ENCODE measurements at regions not wholly inside any gene's neighbourhood (a gene's known extent, or its start where the extent isn't known, plus 50 kb on each side); places are given as distances from the start of the nearest gene placed in this dataset.

DNA sequence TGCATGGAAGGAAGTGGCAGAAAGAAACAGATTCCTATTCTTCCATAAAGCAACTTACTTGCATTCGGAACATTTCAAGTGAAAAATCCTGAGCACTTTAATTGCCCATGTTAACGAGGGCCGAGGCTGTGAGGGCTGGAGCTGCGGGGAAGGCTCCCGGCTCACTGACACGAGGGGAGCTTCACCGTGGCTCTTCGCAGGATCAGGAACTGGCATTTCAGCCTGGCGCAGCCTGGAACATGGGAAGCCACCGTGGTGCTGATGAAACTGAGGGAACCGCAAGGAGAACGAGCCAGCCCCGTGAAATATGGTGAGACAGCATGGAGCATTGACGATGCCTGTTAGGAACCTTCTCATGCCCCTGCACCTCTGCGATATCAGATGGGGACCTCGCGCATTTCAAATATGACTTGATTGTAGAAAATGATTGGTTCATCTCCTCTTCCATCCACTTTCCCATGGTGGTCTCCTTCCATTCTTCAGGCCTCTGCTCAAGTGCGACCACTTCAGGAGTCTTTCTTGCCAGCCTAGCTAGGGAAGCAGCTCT is 236.9 kb downstream of the TBXT start:
- Histone ChIP-seq H3K9ac (ENCODE audit: low read depth, low read length) (no peak overlapping the region), H3K4me1 (ENCODE audit: insufficient read depth, low read length) (no peaks in the 10 kb centered on the region), H3K9me3 (ENCODE audit: control insufficient read depth, insufficient read depth, low read length) (no peaks in the 10 kb centered on the region), H3K36me3 (ENCODE audit: insufficient read depth, low read length) (no peaks in the 10 kb centered on the region)

GRCh38 chr6:165929607-165930006 is 238.0 kb downstream of the TBXT start:
- Histone ChIP-seq H3K4me1 (ENCODE audit: insufficient read depth, low read length) (no peaks in the 10 kb centered on the region), H3K9ac (ENCODE audit: low read depth, low read length) (no peak overlapping the region), H3K36me3 (ENCODE audit: insufficient read depth, low read length) (no peaks in the 10 kb centered on the region)

GRCh38 chr6:165926378-165926777 is 241.3 kb downstream of the TBXT start:
- H3K9ac ChIP-seq (ENCODE audit: low read depth, low read length), result no peak overlapping the region

More at GRCh38 chr6:165929607-165930006, 238.0 kb downstream of the TBXT start:
- H3K9me3 ChIP-seq (ENCODE audit: control insufficient read depth, insufficient read depth, low read length), result no peaks in the 10 kb centered on the region

DNA sequence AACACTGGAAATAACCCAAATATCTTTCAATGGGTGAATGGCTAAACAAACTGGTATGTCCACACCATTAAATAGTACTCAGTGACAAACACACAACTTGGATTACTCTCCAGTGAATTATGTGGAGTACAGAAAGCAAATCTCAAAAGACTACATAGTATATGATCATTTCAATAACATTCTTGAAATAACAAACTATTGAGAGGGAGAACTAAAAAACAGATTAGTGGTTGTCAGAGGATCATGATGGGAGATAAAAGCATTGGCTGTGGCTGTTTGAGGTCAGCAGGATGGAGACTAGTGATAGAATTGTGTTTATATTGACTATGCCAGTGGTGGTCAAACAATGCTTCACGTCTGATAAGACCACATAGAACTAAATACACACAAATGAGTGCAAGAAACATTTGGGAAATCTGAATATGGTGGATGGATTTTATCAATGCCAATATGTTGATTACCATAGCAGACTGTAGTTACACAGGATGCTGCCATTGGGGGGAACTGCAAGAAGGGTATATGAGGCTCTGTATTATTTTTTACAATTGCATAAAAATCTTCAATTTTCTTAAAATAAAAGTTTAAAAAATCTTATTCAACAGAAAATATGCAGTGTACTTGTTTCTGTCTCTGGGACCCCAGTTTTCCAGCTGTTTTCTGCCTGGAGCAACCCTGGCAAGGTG is 242.0 kb downstream of the TBXT start:
- Histone ChIP-seq H3K36me3 (ENCODE audit: insufficient read depth, low read length) (no peaks in the 10 kb centered on the region), H3K9ac (ENCODE audit: low read depth, low read length) (no peak overlapping the region), H3K4me1 (ENCODE audit: insufficient read depth, low read length) (no peaks in the 10 kb centered on the region), H3K9me3 (ENCODE audit: control insufficient read depth, insufficient read depth, low read length) (no peaks in the 10 kb centered on the region)

More at GRCh38 chr6:165926378-165926777, 241.3 kb downstream of the TBXT start:
- H3K36me3 ChIP-seq (ENCODE audit: insufficient read depth, low read length), result no peaks in the 10 kb centered on the region
- H3K4me1 ChIP-seq (ENCODE audit: insufficient read depth, low read length), result no peaks in the 10 kb centered on the region
- no peaks in the 10 kb centered on the region for H3K9me3 ChIP-seq (ENCODE audit: control insufficient read depth, insufficient read depth, low read length)

GRCh38 chr6:165922309-165922794 is 245.3 kb downstream of the TBXT start:
- Histone ChIP-seq H3K4me1 (ENCODE audit: insufficient read depth, low read length) (no peaks in the 10 kb centered on the region), H3K9ac (ENCODE audit: low read depth, low read length) (no peak overlapping the region), H3K36me3 (ENCODE audit: insufficient read depth, low read length) (no peaks in the 10 kb centered on the region), H3K9me3 (ENCODE audit: control insufficient read depth, insufficient read depth, low read length) (no peaks in the 10 kb centered on the region)

DNA sequence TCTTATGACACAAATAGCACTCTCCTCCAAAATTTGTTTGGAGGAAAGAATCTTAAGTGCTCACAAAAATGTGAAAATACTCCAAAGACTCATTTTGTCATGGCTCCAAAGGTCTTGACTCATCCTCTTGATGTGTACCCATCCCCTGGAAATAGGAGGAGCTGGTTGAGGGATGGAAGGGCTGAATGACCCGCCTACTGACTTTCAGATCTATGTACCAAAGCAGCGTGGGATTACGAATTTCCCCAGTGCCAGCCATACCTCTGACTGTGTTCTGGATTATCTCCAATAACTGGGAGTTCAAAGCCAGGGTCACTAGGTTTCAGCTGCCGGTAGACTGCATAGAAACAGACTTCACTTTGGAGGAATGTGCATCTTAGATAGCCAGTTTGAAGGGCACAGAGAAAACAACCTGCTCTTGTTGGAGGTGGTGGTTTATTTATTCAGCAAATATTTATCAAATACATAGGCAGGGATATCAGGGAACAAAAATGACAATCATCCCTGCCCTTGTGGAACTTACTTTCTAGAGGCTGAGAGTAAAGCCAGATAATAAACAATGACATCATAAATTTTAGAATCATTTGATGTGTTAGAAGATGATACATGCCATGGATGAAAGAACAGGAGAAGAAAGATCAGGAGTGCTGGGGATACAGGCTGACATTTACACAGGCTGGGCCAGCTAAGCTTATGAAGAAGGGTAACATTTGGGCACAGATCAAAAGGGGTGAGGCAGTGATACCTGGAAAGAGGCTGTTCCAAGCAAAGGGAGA is 246.6 kb downstream of the TBXT start:
- no peak overlapping the region for H3K9ac ChIP-seq (ENCODE audit: low read depth, low read length)
- no peaks in the 10 kb centered on the region for H3K36me3 ChIP-seq (ENCODE audit: insufficient read depth, low read length)
- H3K4me1 ChIP-seq (ENCODE audit: insufficient read depth, low read length), result no peaks in the 10 kb centered on the region
- H3K9me3 ChIP-seq (ENCODE audit: control insufficient read depth, insufficient read depth, low read length), result no peaks in the 10 kb centered on the region

DNA sequence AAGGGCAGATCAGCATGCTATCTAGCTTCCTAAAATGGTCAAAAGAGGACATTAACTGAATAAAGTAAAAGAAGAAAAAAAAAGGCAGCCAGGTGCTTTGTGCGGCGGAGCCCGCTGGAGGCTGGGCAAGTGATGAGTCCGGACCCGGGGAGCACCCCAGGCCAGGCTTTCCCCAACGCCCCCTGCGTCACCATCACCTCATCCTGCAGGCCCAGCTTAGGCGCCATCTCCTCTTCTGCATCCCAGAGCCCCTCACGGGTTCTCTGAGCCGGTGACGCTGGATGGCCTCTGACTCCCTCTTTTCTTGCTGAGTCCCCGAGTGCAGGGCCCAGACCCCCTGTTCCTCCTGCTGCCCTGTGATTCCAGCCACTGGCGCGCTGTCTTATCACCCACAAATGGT is 250.1 kb downstream of the TBXT start:
- no peaks in the 10 kb centered on the region for H3K4me1 ChIP-seq (ENCODE audit: insufficient read depth, low read length)
- H3K9me3 ChIP-seq (ENCODE audit: control insufficient read depth, insufficient read depth, low read length), result no peaks in the 10 kb centered on the region
- H3K9ac ChIP-seq (ENCODE audit: low read depth, low read length), result no peak overlapping the region
- no peaks in the 10 kb centered on the region for H3K36me3 ChIP-seq (ENCODE audit: insufficient read depth, low read length)

DNA sequence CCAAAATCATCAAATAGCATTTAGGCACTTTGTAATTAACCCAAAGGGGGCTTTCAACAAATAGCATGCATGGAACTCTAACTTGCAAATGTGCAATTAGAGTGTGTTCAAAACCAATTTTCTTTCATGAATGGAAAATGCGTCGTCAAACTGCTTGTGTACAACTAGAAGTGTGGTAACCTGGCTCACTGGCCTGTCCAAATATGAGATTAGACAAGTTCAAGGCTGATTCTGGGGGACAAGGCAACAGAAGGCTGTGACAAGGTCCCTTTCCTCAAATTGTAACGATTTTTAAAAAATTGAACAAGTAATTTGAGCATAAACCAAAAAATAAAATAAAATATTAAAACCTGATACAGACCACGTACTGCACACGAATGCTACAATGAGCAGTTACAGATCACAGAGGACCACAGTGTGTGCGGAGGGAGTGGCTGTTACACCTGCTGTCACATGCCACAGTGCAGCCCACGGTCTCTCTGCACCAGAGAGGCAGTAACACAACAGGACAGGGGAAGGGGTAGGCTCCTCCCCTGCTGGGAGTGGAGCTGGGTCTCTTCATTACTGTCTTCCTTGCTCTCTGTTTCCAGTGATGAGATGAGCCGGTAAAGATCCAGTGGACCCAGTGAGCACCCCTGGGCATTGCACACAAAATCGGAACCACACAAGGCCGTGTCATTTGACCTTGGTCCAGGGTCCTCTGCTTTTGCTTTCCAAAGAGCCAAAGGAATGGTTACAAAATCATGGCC is 252.2 kb upstream of the PDE10A start:
- Histone ChIP-seq H3K9ac (ENCODE audit: low read depth, low read length) (no peak overlapping the region), H3K36me3 (ENCODE audit: insufficient read depth, low read length) (no peaks in the 10 kb centered on the region), H3K9me3 (ENCODE audit: control insufficient read depth, insufficient read depth, low read length) (no peaks in the 10 kb centered on the region), H3K4me1 (ENCODE audit: insufficient read depth, low read length) (no peaks in the 10 kb centered on the region)

DNA sequence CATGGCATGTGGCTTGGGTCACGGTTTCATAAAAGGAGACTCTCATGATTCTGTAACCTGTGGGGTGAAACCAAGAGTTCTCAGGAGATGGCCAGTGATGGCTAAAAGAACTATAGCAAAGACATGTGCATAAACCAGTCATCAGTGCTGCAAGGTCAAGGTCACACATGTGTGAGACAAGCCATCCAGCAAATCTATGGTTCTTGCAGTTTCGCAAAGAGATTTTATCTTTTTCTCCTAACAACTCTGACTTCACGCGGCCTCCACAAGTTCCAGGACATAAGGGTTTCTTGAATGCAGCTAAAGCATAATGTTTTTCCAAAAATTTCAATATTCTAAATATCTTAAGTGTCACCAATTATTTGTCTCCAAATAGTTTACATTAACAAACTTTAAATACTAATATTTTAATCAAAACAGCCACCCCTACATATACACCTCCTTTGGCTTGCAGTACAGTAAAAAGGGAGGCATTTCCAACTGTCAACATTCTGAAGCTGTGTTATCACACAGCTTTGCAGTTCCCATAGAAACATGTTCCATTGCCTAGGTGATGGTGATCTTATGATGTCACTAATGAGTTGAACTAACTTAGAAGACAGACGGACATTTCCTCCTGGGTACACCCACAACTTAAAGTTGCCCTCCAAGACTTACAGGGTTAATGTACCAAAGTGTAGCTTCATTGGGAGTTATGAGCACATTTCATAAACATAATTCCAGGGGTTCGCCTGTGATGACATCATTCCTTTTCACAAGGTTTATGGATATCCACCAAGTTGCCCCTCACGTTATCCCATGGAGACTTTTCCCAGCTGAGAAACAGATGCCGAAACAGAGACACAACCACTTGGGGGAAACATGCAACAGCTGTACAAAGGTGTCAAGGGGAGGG is 250.9 kb upstream of the PDE10A start:
- Histone ChIP-seq H3K9ac (ENCODE audit: low read depth, low read length) (no peak overlapping the region), H3K9me3 (ENCODE audit: control insufficient read depth, insufficient read depth, low read length) (no peaks in the 10 kb centered on the region), H3K4me1 (ENCODE audit: insufficient read depth, low read length) (no peaks in the 10 kb centered on the region), H3K36me3 (ENCODE audit: insufficient read depth, low read length) (no peaks in the 10 kb centered on the region)

DNA sequence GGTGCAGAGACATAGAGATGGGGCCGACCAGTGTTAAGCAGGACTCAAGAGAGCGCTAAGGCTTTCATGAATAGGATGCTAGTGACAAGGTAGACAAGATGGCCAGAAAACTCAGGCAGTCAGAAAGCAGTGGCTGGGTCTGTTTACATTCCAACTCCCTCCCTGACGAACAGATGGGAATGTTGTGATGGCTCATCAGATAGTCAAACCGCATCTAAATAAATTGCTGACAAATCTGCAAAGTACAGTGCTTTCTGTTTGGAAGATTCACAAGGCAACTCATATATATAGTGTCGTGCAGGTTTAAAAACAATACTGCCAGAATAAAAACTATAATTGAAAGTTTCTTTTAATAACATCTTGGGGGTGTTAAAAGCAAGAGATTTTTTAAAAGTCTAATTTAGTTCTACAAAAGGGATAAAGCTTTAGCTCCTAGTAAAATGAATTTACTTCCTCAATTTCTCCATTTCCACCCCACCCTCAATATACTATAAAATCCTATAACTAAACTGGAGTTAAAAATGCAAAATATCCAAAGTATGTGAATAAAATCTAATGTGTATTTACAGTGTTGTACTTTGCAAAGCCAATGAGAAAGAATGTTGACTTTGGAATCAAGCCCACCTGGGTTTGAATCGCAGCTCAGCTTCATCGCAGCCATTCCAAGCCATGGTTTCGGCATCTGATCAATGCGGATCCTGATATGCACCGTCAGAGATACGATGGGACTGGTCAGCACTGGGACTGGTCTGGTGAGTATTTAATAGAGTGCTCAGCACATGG is 247.3 kb upstream of the PDE10A start:
- H3K9me3 ChIP-seq (ENCODE audit: control insufficient read depth, insufficient read depth, low read length), result no peaks in the 10 kb centered on the region
- no peaks in the 10 kb centered on the region for H3K36me3 ChIP-seq (ENCODE audit: insufficient read depth, low read length)
- H3K4me1 ChIP-seq (ENCODE audit: insufficient read depth, low read length), result no peaks in the 10 kb centered on the region
- H3K9ac ChIP-seq (ENCODE audit: low read depth, low read length), result no peak overlapping the region

DNA sequence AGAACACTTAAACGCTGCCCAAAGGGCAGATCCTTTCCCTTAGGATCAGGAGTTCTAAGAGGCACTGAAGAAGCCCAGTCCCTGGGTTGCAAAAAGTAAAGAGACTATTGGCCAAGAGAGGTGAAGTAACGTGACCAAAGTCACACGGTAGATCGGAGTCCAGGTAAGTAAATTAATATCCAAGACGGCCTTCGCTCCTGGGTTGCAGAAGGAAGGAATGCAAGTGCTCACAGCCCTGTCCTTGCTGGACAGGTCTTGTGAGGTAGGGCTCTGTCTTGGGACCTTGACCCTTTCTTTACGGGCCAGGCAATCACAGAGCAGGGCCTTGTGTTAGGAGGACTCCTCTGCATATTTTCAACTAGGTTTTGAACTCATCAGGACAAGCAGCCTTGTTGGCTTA is 243.7 kb upstream of the PDE10A start:
- Histone ChIP-seq H3K36me3 (ENCODE audit: insufficient read depth, low read length) (no peaks in the 10 kb centered on the region), H3K9me3 (ENCODE audit: control insufficient read depth, insufficient read depth, low read length) (no peaks in the 10 kb centered on the region), H3K9ac (ENCODE audit: low read depth, low read length) (no peak overlapping the region), H3K4me1 (ENCODE audit: insufficient read depth, low read length) (no peaks in the 10 kb centered on the region)

- Histone ChIP-seq H3K9ac (ENCODE audit: low read depth, low read length) (no peak overlapping the region), H3K4me1 (ENCODE audit: insufficient read depth, low read length) (no peaks in the 10 kb centered on the region), H3K36me3 (ENCODE audit: insufficient read depth, low read length) (no peaks in the 10 kb centered on the region), H3K9me3 (ENCODE audit: control insufficient read depth, insufficient read depth, low read length) (no peaks in the 10 kb centered on the region)
Measured at GRCh38 chr6:165905744-165906143, 242.7 kb upstream of the PDE10A start.

DNA sequence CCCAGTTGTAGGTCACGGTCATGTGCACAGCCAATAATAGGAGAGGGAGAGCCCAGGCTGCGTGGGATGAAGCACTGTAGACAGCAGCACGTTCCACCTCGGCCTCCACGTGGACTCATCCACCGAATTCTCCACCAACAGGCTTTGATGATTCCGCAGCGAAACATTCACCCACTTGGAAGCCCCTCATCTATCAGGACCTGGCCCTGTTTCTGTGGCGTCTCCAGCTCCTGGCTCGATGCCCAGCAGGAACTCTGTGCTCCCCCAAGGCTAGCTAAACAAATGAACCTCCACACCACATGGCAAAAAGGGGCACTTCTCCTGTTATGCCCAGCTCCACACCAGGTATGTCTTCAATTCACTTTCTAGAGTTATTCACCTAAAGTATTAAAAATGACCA is 237.9 kb upstream of the PDE10A start:
- H3K9ac ChIP-seq (ENCODE audit: low read depth, low read length), result no peak overlapping the region
- no peaks in the 10 kb centered on the region for H3K9me3 ChIP-seq (ENCODE audit: control insufficient read depth, insufficient read depth, low read length)
- H3K36me3 ChIP-seq (ENCODE audit: insufficient read depth, low read length), result no peaks in the 10 kb centered on the region
- no peaks in the 10 kb centered on the region for H3K4me1 ChIP-seq (ENCODE audit: insufficient read depth, low read length)
